ENCODE measurements at regions not wholly inside any gene's neighbourhood (a gene's known extent, or its start where the extent isn't known, plus 50 kb on each side); places are given as distances from the start of the nearest gene placed in this dataset.

- no peak for TF ChIP-seq CTCF (IDR thresholded peaks at IDR 0.05; ENCODE audit: insufficient read depth, low read depth, low read length)
- TF ChIP-seq EZH2 (IDR thresholded peaks at IDR 0.05; ENCODE audit: insufficient read depth, low read length), result no peak
These were observed 111.3 kb upstream of the LHX1 start for GRCh38 chr17:36825951-36826350.
